ENCODE measurements at regions not wholly inside any gene's neighbourhood (a gene's known extent, or its start where the extent isn't known, plus 50 kb on each side); places are given as distances from the start of the nearest gene placed in this dataset.

GRCh38 chr21:32134441-32135130 is 144.3 kb downstream of the MIS18A start:
- Mint-ChIP-seq H3K4me1 (peaks cover 22% of the 10 kb centered on the region), H3K27ac (peak overlapping the region; percentile 19), H3K27me3 (ENCODE audit: low read depth) (no peaks in the 10 kb centered on the region), H3K36me3 (no peaks in the 10 kb centered on the region), H3K9me3 (peaks cover 4% of the 10 kb centered on the region), H3K4me3 (no peak overlapping the region)
- no peak for TF ChIP-seq CTCF (IDR thresholded peaks at IDR 0.05; ENCODE audit: unreplicated experiment)
- no peak for DNase-seq (ENCODE audit: low spot score in 2 of 2, unreplicated experiment in 2 of 2)

- H3K27ac Mint-ChIP-seq = no peak overlapping the region
- TF ChIP-seq CTCF (IDR thresholded peaks at IDR 0.05; ENCODE audit: unreplicated experiment) = no peak
- DNase-seq (ENCODE audit: low spot score in 2 of 2, unreplicated experiment in 2 of 2) = no peak
- peaks cover 3% of the 10 kb centered on the region for H3K36me3 Mint-ChIP-seq
- peaks cover 22% of the 10 kb centered on the region for H3K4me1 Mint-ChIP-seq
- H3K27me3 Mint-ChIP-seq (ENCODE audit: low read depth) = no peaks in the 10 kb centered on the region
- no peak overlapping the region for H3K4me3 Mint-ChIP-seq
- H3K9me3 Mint-ChIP-seq = peaks cover 14% of the 10 kb centered on the region
Observed at GRCh38 chr21:32132881-32133280, 146.0 kb downstream of the MIS18A start.

- no peak for DNase-seq (ENCODE audit: low spot score in 2 of 2, unreplicated experiment in 2 of 2)
- peaks cover 22% of the 10 kb centered on the region for H3K4me1 Mint-ChIP-seq
- peaks cover 16% of the 10 kb centered on the region for H3K9me3 Mint-ChIP-seq
- H3K27ac Mint-ChIP-seq = no peak overlapping the region
- H3K4me3 Mint-ChIP-seq = no peak overlapping the region
- no peak for TF ChIP-seq CTCF (IDR thresholded peaks at IDR 0.05; ENCODE audit: unreplicated experiment)
- H3K36me3 Mint-ChIP-seq = peaks cover 4% of the 10 kb centered on the region
- H3K27me3 Mint-ChIP-seq (ENCODE audit: low read depth) = no peaks in the 10 kb centered on the region
Observed at GRCh38 chr21:32132409-32132808, 146.4 kb downstream of the MIS18A start.

- peaks cover 4% of the 10 kb centered on the region for H3K36me3 Mint-ChIP-seq
- TF ChIP-seq CTCF (IDR thresholded peaks at IDR 0.05; ENCODE audit: unreplicated experiment) = no peak
- peaks cover 14% of the 10 kb centered on the region for H3K9me3 Mint-ChIP-seq
- peaks cover 22% of the 10 kb centered on the region for H3K4me1 Mint-ChIP-seq
- no peak overlapping the region for H3K4me3 Mint-ChIP-seq
- H3K27ac Mint-ChIP-seq = peak overlapping the region; percentile 17
- no peaks in the 10 kb centered on the region for H3K27me3 Mint-ChIP-seq (ENCODE audit: low read depth)
- no peak for DNase-seq (ENCODE audit: low spot score in 2 of 2, unreplicated experiment in 2 of 2)
Observed at GRCh38 chr21:32131960-32132359, 146.9 kb downstream of the MIS18A start.

GRCh38 chr21:32131164-32131563 is 147.7 kb downstream of the MIS18A start:
- H3K27ac Mint-ChIP-seq = no peak overlapping the region
- DNase-seq (ENCODE audit: low spot score in 2 of 2, unreplicated experiment in 2 of 2) = no peak
- no peak overlapping the region for H3K4me3 Mint-ChIP-seq
- H3K4me1 Mint-ChIP-seq = peaks cover 22% of the 10 kb centered on the region
- TF ChIP-seq CTCF (IDR thresholded peaks at IDR 0.05; ENCODE audit: unreplicated experiment) = no peak
- H3K36me3 Mint-ChIP-seq = peaks cover 4% of the 10 kb centered on the region
- peaks cover 12% of the 10 kb centered on the region for H3K9me3 Mint-ChIP-seq
- no peaks in the 10 kb centered on the region for H3K27me3 Mint-ChIP-seq (ENCODE audit: low read depth)
